ENCODE measurements at regions not wholly inside any gene's neighbourhood (a gene's known extent, or its start where the extent isn't known, plus 50 kb on each side); places are given as distances from the start of the nearest gene placed in this dataset.

DNA sequence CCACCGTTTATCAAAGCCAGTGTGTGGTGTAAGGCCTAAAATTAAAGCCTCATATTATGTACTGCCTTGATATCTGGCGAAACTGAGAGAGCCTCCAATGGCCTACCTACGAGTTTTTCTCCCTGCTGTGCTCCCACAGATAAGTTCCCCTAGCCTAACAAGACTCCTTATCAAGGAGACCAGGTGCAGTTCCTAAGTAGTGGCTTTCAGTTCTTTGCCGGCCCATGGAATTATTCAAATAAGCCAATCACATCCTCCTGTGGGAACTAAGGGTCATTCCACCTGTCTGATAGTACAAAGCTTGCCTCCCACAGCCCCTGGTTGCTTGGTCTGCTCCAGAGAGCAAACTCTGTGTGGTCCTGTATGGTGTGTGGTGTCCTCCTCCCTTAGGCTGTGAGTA, 99.8 kb upstream of the TEX13C start:
- in situ Hi-C loops (cut with HindIII; ENCODE audit: extremely low pct_ligation_motif_present, low pct_unique_long_range_greater_than_20kb): no loop called here
- CTCF ChIA-PET (ENCODE audit: low intra/inter-chr PET ratio, low total read pairs): no interaction called here

DNA sequence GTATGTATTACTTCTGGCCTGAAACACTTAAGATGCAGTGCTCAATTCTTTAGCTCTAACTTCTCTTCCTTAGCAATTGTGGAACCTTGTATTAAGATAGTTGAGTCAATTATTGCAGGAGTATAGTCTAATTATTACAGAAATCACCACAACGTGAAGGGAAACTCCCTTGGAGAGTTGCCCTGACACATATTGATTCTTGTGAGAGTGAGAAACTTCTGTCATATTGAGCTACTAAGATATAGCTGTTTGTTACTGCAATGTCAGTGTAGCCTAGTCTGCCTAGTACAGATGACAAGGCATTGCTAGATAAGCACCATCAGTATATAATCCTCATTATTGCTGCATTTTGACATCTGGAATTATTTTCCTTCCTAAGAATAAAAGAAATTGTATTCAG, 82.7 kb upstream of the TEX13C start:
- no peaks in the 10 kb centered on the region for H3K9me3 ChIP-seq (ENCODE audit: low read length)
- no peak overlapping the region for H2AFZ ChIP-seq (ENCODE audit: low read length)
- intact Hi-C loops (cut with micrococcal nuclease; ENCODE audit: unreplicated experiment): no loop called here
- H3K27ac ChIP-seq (ENCODE audit: extremely low read length, insufficient read depth, low read length): no peak overlapping the region
- H4K20me1 ChIP-seq (ENCODE audit: insufficient read depth, low read length): no peaks in the 10 kb centered on the region
- ATAC-seq: no peak
- CTCF ChIA-PET (ENCODE audit: low intra/inter-chr PET ratio, low total read pairs): no interaction called here
- no TSS peak for BruUV-seq (replicated peaks)
- DNase-seq (ENCODE audit: low spot score): no peak
- no peak overlapping the region for H3K4me3 ChIP-seq (replicated peaks in 1 of 3; ENCODE audit: insufficient read depth in 1 of 3, low read depth in 2 of 3, low read length in 3 of 3)
- H3K4me2 ChIP-seq (ENCODE audit: low read depth, low read length): no peak overlapping the region
- in situ Hi-C loops (cut with HindIII; ENCODE audit: extremely low pct_ligation_motif_present, low pct_unique_long_range_greater_than_20kb): no loop called here
- H3K9ac ChIP-seq (ENCODE audit: insufficient read depth, low read depth, low read length): no peak overlapping the region
- TF ChIP-seq MAF1 (CRISPR knock-in tag; IDR thresholded peaks at IDR 0.05; ENCODE audit: borderline replicate concordance): no peak
- TF ChIP-seq SOX13 (IDR thresholded peaks at IDR 0.05): no peak
- no peak for TF ChIP-seq SOX13 (CRISPR knock-in tag; conservative IDR thresholded peaks at IDR 0.05 in 1 of 2, IDR thresholded peaks at IDR 0.05 in 1 of 2)
- TF ChIP-seq NR2F2 (IDR thresholded peaks at IDR 0.05; ENCODE audit: borderline replicate concordance, low read depth): no peak
- TF ChIP-seq ZNF788 (CRISPR knock-in tag; IDR thresholded peaks at IDR 0.05; ENCODE audit: borderline replicate concordance): no peak
- TF ChIP-seq NCOA2 (CRISPR knock-in tag; IDR thresholded peaks at IDR 0.05): no peak
- no peak for TF ChIP-seq MZF1 (CRISPR knock-in tag; IDR thresholded peaks at IDR 0.05; ENCODE audit: borderline replicate concordance)
- POLR2A ChIA-PET: no interaction called here
- no peaks in the 10 kb centered on the region for H3K4me1 ChIP-seq (ENCODE audit: insufficient read depth, low read length)
- 0% methylated on average over 1 of the region's 1 CpG for WGBS (ENCODE audit: low lambda C conversion rate)
- FAIRE-seq: no peak
- no peaks in the 10 kb centered on the region for H3K36me3 ChIP-seq (replicated peaks in 1 of 2; ENCODE audit: control insufficient read depth in 1 of 2, insufficient read depth in 2 of 2, low read length in 2 of 2)
- H3K79me2 ChIP-seq (ENCODE audit: insufficient read depth, low read length): no peaks in the 10 kb centered on the region
- H3K27me3 ChIP-seq (ENCODE audit: control insufficient read depth in 1 of 2, insufficient read depth in 2 of 2, low read length in 2 of 2): no peaks in the 10 kb centered on the region

More for the DNA sequence above, 99.8 kb upstream of the TEX13C start:
- BruUV-seq (replicated peaks): no TSS peak
- FAIRE-seq (no peak), DNase-seq (ENCODE audit: low spot score) (no peak), ATAC-seq (no peak)
- Histone ChIP-seq H3K9ac (ENCODE audit: insufficient read depth, low read depth, low read length) (no peak overlapping the region), H3K36me3 (replicated peaks in 1 of 2; ENCODE audit: control insufficient read depth in 1 of 2, insufficient read depth in 2 of 2, low read length in 2 of 2) (no peaks in the 10 kb centered on the region), H2AFZ (ENCODE audit: low read length) (no peak overlapping the region), H3K4me3 (replicated peaks in 1 of 3; ENCODE audit: insufficient read depth in 1 of 3, low read depth in 2 of 3, low read length in 3 of 3) (no peak overlapping the region), H3K4me2 (ENCODE audit: low read depth, low read length) (no peak overlapping the region), H4K20me1 (ENCODE audit: insufficient read depth, low read length) (no peaks in the 10 kb centered on the region), H3K27ac (ENCODE audit: extremely low read length, insufficient read depth, low read length) (no peak overlapping the region), H3K9me3 (ENCODE audit: low read length) (no peaks in the 10 kb centered on the region), H3K27me3 (ENCODE audit: control insufficient read depth in 1 of 2, insufficient read depth in 2 of 2, low read length in 2 of 2) (no peaks in the 10 kb centered on the region), H3K79me2 (ENCODE audit: insufficient read depth, low read length) (no peaks in the 10 kb centered on the region), H3K4me1 (ENCODE audit: insufficient read depth, low read length) (no peaks in the 10 kb centered on the region)
- POLR2A ChIA-PET: no interaction called here
- TF ChIP-seq POLR2AphosphoS2 (IDR thresholded peaks at IDR 0.05; ENCODE audit: low read depth, low read length): no peak
- 0% methylated on average over 1 of the region's 4 CpGs for WGBS (ENCODE audit: low lambda C conversion rate)
- intact Hi-C loops (cut with micrococcal nuclease; ENCODE audit: unreplicated experiment): no loop called here
